ENCODE measurements at regions not wholly inside any gene's neighbourhood (a gene's known extent, or its start where the extent isn't known, plus 50 kb on each side); places are given as distances from the start of the nearest gene placed in this dataset.
"Not testable (repeated sequence)": the region's sequence is repeated elsewhere in the genome, so short reads cannot be mapped to it uniquely, and the experiment has no call there.

DNA sequence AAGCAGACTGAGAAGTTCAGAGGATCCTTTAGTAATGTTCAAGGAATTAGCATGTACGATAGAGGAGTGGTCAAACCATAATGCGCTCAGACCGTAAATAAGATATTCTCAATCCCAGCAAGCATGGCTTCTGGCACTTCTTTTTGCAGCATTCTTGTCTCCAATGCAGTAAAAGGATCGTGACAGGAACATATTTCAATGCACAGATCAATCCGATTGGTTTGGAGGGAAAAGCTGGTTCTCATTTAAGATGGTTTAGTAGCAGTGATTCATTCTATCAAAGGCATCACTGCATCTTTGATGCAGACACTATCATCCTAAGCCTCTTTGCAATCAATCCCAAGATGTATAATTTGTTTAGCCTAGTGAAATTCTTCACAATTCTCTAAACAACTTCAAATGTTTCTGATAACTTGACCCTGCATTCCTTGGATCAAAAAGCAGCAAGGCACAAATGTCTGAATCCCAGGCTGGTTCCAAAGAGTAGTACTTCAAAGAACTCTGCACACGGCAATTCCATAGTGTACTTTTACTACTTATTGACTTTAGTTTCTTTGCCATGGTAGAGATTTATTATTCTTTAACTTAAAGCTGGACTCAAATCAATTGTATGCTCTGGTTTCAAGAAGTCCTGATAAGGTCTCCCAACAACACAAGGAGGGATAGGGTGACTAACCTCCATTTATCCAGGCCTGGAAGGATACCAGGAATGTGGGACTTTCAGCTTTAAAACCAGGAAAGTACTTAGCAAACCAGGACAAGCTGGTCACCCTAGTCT, 96.8 kb upstream of the MDM1 start:
- H3K27me3 ChIP-seq (ENCODE audit: control insufficient read depth, insufficient read depth, low read length) = no peaks in the 10 kb centered on the region
- H3K4me3 ChIP-seq (ENCODE audit: low read length) = no peak overlapping the region
- H3K9ac ChIP-seq (ENCODE audit: low read length) = no peak overlapping the region
- H3K4me1 ChIP-seq (ENCODE audit: control insufficient read depth, insufficient read depth, low read length) = peaks cover 6% of the 10 kb centered on the region
- no peaks in the 10 kb centered on the region for H3K36me3 ChIP-seq (ENCODE audit: control insufficient read depth, insufficient read depth, low read length)
- H3K27ac ChIP-seq (ENCODE audit: low read depth, low read length) = no peak overlapping the region

DNA sequence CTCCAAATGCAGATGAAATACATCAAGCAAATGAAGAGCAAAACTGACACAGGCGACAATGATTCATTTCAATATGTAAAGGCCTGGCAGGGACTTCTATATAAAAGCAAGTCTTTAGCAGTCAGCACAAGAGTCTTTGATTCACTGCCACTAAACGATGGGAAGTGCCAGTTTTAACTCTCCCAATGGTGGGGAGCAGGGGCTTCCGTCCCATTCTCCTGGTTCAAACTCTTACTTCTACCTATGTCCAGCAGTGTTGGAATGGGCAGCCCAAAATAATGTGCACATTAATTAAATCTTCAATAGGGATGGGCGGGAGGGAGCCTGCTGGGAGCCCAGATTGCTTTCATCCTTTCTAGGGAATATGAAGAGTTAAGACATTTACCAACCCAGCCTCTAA, 97.5 kb upstream of the MDM1 start:
- no peak overlapping the region for H3K4me3 ChIP-seq (ENCODE audit: low read length)
- peaks cover 6% of the 10 kb centered on the region for H3K4me1 ChIP-seq (ENCODE audit: control insufficient read depth, insufficient read depth, low read length)
- no peak overlapping the region for H3K27ac ChIP-seq (ENCODE audit: low read depth, low read length)
- no peaks in the 10 kb centered on the region for H3K27me3 ChIP-seq (ENCODE audit: control insufficient read depth, insufficient read depth, low read length)
- no peak overlapping the region for H3K9ac ChIP-seq (ENCODE audit: low read length)
- no peaks in the 10 kb centered on the region for H3K36me3 ChIP-seq (ENCODE audit: control insufficient read depth, insufficient read depth, low read length)

DNA sequence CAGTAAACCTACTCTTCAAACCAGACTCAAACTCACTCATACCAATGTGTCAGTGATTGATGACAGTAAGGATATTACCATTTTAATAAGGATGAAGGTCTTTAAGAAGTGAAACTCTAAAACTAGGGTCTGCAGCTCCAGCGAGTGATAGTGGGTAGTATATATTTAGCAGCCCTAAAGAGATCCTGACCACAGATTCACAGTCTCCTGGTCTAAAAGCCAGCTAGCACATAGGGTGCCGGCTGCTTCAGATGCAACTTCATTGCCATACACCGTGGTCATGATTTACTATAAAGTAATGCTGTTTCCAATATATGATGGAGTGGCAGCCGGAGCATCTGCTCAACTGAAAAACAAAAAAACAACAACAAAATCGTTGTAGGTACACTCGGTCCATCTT, 99.6 kb upstream of the MDM1 start:
- peaks cover 4% of the 10 kb centered on the region for H3K4me1 ChIP-seq (ENCODE audit: control insufficient read depth, insufficient read depth, low read length)
- H3K36me3 ChIP-seq (ENCODE audit: control insufficient read depth, insufficient read depth, low read length) = no peaks in the 10 kb centered on the region
- no peak overlapping the region for H3K27ac ChIP-seq (ENCODE audit: low read depth, low read length)
- H3K27me3 ChIP-seq (ENCODE audit: control insufficient read depth, insufficient read depth, low read length) = no peaks in the 10 kb centered on the region
- H3K9ac ChIP-seq (ENCODE audit: low read length) = no peak overlapping the region
- H3K4me3 ChIP-seq (ENCODE audit: low read length) = no peak overlapping the region

DNA sequence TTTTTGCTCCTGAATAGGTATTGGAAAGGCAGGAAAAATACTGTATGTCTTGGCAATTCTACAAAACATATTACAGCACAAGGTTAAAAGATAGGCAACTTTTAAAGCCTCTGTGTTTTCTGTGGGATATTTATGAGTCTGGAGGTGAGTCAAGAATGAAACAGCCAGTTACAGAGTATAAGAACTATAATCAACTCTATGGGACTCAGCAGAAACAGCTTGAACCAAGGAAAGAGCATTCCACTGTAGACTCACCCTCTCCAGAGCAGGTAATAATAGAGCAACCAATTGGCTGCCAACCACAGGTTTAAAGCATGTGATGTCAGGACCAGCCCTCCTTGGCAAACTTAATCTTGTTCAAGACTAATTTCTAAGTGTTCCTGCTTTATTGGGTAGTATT, 100.5 kb upstream of the MDM1 start:
- H3K27ac ChIP-seq (ENCODE audit: low read depth, low read length) = peak overlapping the region; percentile 32
- no peak overlapping the region for H3K9ac ChIP-seq (ENCODE audit: low read length)
- no peaks in the 10 kb centered on the region for H3K27me3 ChIP-seq (ENCODE audit: control insufficient read depth, insufficient read depth, low read length)
- H3K4me3 ChIP-seq (ENCODE audit: low read length) = no peak overlapping the region
- H3K36me3 ChIP-seq (ENCODE audit: control insufficient read depth, insufficient read depth, low read length) = no peaks in the 10 kb centered on the region
- peaks cover 4% of the 10 kb centered on the region for H3K4me1 ChIP-seq (ENCODE audit: control insufficient read depth, insufficient read depth, low read length)

DNA sequence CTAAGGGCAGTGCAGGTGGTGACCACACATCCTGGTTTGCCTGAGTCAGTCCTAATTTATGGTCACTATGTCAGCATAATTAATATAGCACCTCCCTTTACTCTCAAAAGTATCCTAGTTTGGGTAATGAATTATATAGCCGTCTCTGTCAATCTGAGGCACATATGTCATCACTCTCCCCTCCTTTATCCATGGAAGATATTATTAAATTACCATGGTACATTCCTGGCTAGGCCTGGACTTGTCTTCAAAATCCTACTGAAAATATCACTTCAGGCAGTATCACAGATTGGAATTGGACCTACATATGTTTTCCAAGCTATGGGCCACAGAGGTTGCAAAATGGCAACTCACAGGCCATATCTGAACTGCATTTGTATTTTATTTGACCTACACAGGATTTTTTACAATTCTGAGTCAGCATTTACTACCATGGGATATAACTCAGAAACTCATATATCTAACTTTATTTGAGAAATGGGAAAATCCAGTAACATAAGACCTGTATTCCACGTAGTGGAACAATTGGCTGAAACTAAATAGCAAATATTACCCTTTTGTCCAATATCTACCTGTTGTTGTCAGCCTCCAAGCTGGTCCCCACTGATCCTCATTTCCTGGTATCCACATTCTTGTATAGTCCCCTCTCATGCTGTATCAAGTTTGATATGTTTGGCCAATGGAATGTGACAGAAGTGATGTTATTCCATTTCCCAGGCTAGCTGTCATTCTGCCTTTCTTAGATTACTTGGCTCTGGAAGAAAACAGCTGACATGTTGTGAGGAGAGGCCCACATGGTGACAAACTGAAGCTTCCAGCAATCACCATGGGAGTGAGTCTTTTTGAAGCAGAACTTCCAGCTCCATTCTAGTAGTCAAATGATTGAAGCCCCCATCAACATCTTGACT, 102.5 kb upstream of the MDM1 start:
- H3K27ac ChIP-seq (ENCODE audit: low read depth, low read length) = no peak overlapping the region
- H3K36me3 ChIP-seq (ENCODE audit: control insufficient read depth, insufficient read depth, low read length) = no peaks in the 10 kb centered on the region
- H3K27me3 ChIP-seq (ENCODE audit: control insufficient read depth, insufficient read depth, low read length) = no peaks in the 10 kb centered on the region
- H3K4me3 ChIP-seq (ENCODE audit: low read length) = no peak overlapping the region
- peaks cover 4% of the 10 kb centered on the region for H3K4me1 ChIP-seq (ENCODE audit: control insufficient read depth, insufficient read depth, low read length)
- H3K9ac ChIP-seq (ENCODE audit: low read length) = no peak overlapping the region

DNA sequence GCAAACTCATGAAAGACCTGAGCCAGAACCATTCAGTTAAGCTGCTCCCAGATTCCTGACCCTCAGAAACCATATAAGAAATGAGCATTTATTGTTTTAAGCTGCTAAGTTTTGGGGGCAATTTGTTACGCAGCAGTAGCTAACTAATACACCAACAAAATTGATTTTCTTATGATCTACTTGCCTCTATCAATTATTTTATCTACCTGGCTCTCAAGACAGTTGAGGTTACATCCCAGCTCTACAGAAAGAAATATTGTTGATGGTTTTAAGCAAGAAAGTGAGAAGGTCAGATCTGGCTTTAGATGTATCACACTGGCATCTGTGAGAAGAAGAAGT, 103.1 kb upstream of the MDM1 start:
- H3K4me3 ChIP-seq (ENCODE audit: low read length) = no peak overlapping the region
- no peak overlapping the region for H3K9ac ChIP-seq (ENCODE audit: low read length)
- peak overlapping the region; percentile 23 for H3K27ac ChIP-seq (ENCODE audit: low read depth, low read length)
- no peaks in the 10 kb centered on the region for H3K27me3 ChIP-seq (ENCODE audit: control insufficient read depth, insufficient read depth, low read length)
- H3K36me3 ChIP-seq (ENCODE audit: control insufficient read depth, insufficient read depth, low read length) = no peaks in the 10 kb centered on the region
- H3K4me1 ChIP-seq (ENCODE audit: control insufficient read depth, insufficient read depth, low read length) = peaks cover 4% of the 10 kb centered on the region

DNA sequence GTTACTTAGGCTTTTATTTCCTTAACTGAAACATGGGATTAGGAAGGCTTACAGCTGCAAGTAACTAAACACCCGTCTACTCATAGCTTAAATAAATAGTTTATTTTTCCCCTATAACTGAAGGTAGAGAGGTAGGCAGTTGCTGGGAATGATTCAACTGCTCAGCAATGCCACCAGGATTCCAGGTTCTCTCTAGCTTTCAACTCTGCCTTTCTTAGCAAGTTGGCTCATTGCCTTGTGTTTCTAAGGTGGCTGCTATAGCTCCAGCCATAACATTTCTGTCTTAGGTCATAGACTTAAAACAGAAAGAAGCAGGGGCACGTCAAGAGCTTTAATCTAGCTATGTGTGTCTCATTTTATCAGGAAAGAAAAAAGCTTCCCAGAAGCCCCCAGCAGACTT, 103.7 kb upstream of the MDM1 start:
- H3K27me3 ChIP-seq (ENCODE audit: control insufficient read depth, insufficient read depth, low read length) = no peaks in the 10 kb centered on the region
- H3K27ac ChIP-seq (ENCODE audit: low read depth, low read length) = peak overlapping the region; percentile 23
- peaks cover 4% of the 10 kb centered on the region for H3K4me1 ChIP-seq (ENCODE audit: control insufficient read depth, insufficient read depth, low read length)
- H3K36me3 ChIP-seq (ENCODE audit: control insufficient read depth, insufficient read depth, low read length) = no peaks in the 10 kb centered on the region
- no peak overlapping the region for H3K9ac ChIP-seq (ENCODE audit: low read length)
- H3K4me3 ChIP-seq (ENCODE audit: low read length) = no peak overlapping the region

DNA sequence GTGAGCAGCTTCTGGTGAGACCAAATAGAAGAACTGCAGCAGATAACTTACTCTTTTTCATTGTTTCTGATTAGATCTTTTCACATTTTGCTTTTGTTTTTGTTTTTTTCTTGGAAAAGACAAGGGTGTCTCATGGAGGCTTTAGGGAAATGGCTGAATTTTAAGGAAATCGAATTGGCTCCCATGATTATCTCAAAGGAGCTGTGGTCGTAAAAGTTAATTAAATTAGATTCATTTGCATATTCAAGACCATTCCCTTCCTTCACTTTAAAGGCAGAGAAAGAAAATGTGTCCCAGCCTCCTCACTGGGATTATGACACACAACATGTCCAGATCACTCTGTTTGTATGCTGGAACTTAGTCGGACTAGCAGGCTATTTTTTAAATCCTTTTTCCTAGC, 106.4 kb upstream of the MDM1 start:
- H3K9ac ChIP-seq (ENCODE audit: low read length) = no peak overlapping the region

DNA sequence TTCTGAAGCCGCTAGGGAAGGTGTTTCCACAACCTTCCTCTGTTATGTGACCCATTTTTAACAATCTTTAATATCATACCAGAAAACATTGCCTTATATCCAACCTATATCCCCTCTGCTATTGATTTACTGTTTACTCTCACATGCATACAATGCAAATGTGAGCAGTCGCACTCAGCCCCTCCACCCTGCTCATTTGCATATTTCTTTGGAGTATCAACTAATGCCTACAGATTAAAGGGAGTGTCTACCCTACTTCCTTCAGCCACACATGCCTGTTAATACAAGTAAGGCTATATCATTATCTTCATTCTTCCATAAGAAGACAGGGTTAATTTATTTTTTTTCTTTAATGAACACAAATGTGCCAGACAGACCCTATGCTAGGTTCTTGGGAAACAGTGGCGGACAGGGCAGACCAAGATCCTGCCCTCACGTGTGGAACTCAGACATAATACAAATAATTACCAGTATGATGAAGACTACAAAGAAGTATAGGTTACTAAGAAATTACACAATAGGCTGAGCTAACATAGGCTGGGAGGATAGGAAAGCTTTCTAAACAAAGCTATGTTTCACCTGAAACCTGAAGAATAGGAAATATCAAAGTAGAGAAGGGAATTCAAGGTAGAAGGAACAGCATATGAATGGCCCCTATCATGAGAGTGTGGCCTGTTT, 107.3 kb upstream of the MDM1 start:
- H3K36me3 ChIP-seq (ENCODE audit: control insufficient read depth, insufficient read depth, low read length) = no peaks in the 10 kb centered on the region
- no peaks in the 10 kb centered on the region for H3K4me1 ChIP-seq (ENCODE audit: control insufficient read depth, insufficient read depth, low read length)
- H3K9ac ChIP-seq (ENCODE audit: low read length) = no peak overlapping the region
- H3K4me3 ChIP-seq (ENCODE audit: low read length) = no peak overlapping the region
- no peak overlapping the region for H3K27ac ChIP-seq (ENCODE audit: low read depth, low read length)
- H3K27me3 ChIP-seq (ENCODE audit: control insufficient read depth, insufficient read depth, low read length) = no peaks in the 10 kb centered on the region

More for the DNA sequence above, 106.4 kb upstream of the MDM1 start:
- no peak overlapping the region for H3K4me3 ChIP-seq (ENCODE audit: low read length)
- no peaks in the 10 kb centered on the region for H3K36me3 ChIP-seq (ENCODE audit: control insufficient read depth, insufficient read depth, low read length)
- H3K27ac ChIP-seq (ENCODE audit: low read depth, low read length) = no peak overlapping the region
- no peaks in the 10 kb centered on the region for H3K4me1 ChIP-seq (ENCODE audit: control insufficient read depth, insufficient read depth, low read length)
- no peaks in the 10 kb centered on the region for H3K27me3 ChIP-seq (ENCODE audit: control insufficient read depth, insufficient read depth, low read length)

DNA sequence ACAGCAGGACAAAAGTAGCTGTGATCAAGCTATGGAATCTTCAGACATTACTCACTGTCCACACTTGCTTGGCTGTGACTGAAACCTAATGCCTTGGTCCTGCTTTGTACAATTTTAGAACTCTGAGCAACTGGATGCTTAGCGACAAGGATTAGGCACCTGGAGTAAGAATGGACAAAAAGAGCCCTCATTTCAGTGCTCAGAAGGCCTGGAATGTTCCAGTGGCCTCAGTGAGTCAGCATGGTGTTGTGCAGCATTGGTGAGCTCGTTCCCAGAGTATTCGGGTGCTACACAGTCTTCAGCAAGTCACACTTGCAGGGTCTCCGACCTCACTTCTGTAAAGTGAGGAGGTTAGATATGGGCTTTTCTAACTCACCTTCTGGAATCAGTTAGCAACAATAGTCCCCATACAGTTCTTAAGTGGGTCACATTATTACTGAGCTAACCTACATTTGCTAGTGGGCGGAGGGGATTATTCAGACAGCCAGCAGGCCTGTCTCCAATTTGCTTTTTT, 108.0 kb upstream of the MDM1 start:
- Histone ChIP-seq H3K9ac (ENCODE audit: low read length) (no peak overlapping the region), H3K36me3 (ENCODE audit: control insufficient read depth, insufficient read depth, low read length) (no peaks in the 10 kb centered on the region), H3K27ac (ENCODE audit: low read depth, low read length) (no peak overlapping the region), H3K4me1 (ENCODE audit: control insufficient read depth, insufficient read depth, low read length) (no peaks in the 10 kb centered on the region), H3K4me3 (ENCODE audit: low read length) (no peak overlapping the region), H3K27me3 (ENCODE audit: control insufficient read depth, insufficient read depth, low read length) (no peaks in the 10 kb centered on the region)

DNA sequence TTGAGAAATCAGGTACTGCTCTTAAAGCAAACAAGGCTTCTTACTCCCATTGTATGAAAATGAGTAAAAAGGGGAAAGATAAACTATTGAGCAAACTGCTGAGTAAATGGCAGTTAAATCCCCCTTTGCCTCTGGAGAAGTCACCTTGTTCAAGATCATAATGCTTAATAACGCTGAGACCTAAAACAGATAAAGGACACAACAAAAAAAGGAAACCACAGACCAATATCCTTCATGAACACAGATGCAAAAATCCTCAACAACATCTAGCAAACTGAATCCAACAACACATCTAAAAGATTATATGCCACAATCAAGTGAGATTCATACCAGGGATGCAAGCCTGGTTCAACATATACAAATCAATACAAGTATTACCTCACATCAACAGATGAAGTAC, 109.0 kb upstream of the MDM1 start:
- Histone ChIP-seq H3K27me3 (ENCODE audit: control insufficient read depth, insufficient read depth, low read length) (no peaks in the 10 kb centered on the region), H3K9ac (ENCODE audit: low read length) (no peak overlapping the region), H3K36me3 (ENCODE audit: control insufficient read depth, insufficient read depth, low read length) (no peaks in the 10 kb centered on the region), H3K27ac (ENCODE audit: low read depth, low read length) (no peak overlapping the region), H3K4me3 (ENCODE audit: low read length) (no peak overlapping the region), H3K4me1 (ENCODE audit: control insufficient read depth, insufficient read depth, low read length) (peaks cover 3% of the 10 kb centered on the region)

DNA sequence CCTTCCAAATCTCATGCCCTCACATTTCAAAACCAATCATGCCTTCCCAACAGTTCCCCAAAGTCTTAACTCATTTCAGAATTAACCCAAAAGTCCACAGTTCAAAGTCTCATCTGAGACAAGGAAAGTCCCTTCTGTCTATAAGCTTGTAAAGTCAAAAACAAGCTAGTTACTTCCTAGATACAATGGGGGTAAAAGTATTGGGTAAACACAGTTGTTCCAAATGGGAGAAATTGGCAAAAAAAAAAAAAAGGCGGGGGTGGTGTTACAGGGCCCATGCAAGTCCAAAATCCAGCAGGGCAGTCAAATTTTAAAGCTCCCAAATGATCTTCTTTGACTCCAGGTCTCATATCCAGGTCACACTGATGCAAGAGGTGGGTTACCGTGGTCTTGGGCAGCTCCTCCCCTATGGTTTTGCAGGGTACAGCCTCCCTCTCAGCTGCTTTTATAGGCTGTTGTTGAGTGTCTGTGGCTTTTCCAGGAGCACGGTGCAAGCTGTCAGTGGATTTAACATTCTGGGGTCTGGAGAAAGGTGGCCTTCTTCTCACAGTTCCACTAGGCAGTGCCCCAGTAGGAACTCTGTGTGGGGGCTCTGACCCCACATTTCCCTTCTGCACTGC, 110.3 kb upstream of the MDM1 start:
- H3K4me1 ChIP-seq (ENCODE audit: control insufficient read depth, insufficient read depth, low read length); H3K4me3 ChIP-seq (ENCODE audit: low read length); H3K27me3 ChIP-seq (ENCODE audit: control insufficient read depth, insufficient read depth, low read length); H3K9ac ChIP-seq (ENCODE audit: low read length); H3K27ac ChIP-seq (ENCODE audit: low read depth, low read length); H3K36me3 ChIP-seq (ENCODE audit: control insufficient read depth, insufficient read depth, low read length): not testable (repeated sequence)
